ENCODE measurements at regions not wholly inside any gene's neighbourhood (a gene's known extent, or its start where the extent isn't known, plus 50 kb on each side); places are given as distances from the start of the nearest gene placed in this dataset.

GRCh38 chr3:86519819-86520218 lies 471.1 kb downstream of the VGLL3 start:
- Histone ChIP-seq H3K36me3 (ENCODE audit: control insufficient read depth, low read depth, low read length) (no peaks in the 10 kb centered on the region), H3K9me3 (ENCODE audit: control insufficient read depth, low read depth, low read length) (no peaks in the 10 kb centered on the region), H3K27me3 (ENCODE audit: control insufficient read depth, insufficient read depth, low read length) (no peaks in the 10 kb centered on the region), H3K27ac (ENCODE audit: low read length) (no peak overlapping the region), H3K9ac (ENCODE audit: low read length) (no peak overlapping the region), H3K4me1 (ENCODE audit: control insufficient read depth, low read depth, low read length) (no peaks in the 10 kb centered on the region), H3K4me3 (ENCODE audit: low read length) (no peak overlapping the region)

DNA sequence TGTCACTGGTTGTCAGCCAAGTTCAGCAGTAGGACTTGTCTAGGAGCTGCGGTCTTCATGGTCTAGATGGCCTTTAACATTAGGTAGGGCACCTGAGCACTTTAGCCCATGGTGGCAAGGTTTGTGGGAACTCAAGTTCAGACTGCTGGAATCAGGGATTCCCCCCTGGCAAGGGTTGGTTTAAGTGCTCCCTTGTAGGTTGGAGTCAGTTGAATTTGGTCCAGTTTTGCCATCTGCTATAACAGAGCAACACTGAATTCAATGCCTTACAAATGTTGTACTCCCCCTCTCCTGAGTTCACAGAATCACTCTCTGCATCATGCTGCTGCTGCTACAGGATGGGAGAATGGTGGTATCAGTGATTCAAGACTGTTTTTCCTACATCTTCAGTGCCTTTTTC lies 509.3 kb downstream of the VGLL3 start:
- Histone ChIP-seq H3K27me3 (ENCODE audit: control insufficient read depth, insufficient read depth, low read length) (no peaks in the 10 kb centered on the region), H3K4me3 (ENCODE audit: low read length) (no peak overlapping the region), H3K36me3 (ENCODE audit: control insufficient read depth, low read depth, low read length) (no peaks in the 10 kb centered on the region), H3K4me1 (ENCODE audit: control insufficient read depth, low read depth, low read length) (no peaks in the 10 kb centered on the region), H3K27ac (ENCODE audit: low read length) (no peak overlapping the region), H3K9ac (ENCODE audit: low read length) (no peak overlapping the region), H3K9me3 (ENCODE audit: control insufficient read depth, low read depth, low read length) (no peaks in the 10 kb centered on the region)

- Histone ChIP-seq H3K4me3 (ENCODE audit: low read length) (no peak overlapping the region), H3K36me3 (ENCODE audit: control insufficient read depth, low read depth, low read length) (no peaks in the 10 kb centered on the region), H3K27me3 (ENCODE audit: control insufficient read depth, insufficient read depth, low read length) (no peaks in the 10 kb centered on the region), H3K27ac (ENCODE audit: low read length) (no peak overlapping the region), H3K9me3 (ENCODE audit: control insufficient read depth, low read depth, low read length) (no peaks in the 10 kb centered on the region), H3K4me1 (ENCODE audit: control insufficient read depth, low read depth, low read length) (no peaks in the 10 kb centered on the region), H3K9ac (ENCODE audit: low read length) (no peak overlapping the region)
Measured at GRCh38 chr3:86481031-86481430, 509.9 kb downstream of the VGLL3 start.

GRCh38 chr3:86464180-86464579 lies 526.8 kb downstream of the VGLL3 start:
- H3K4me1 ChIP-seq (ENCODE audit: control insufficient read depth, low read depth, low read length): no peaks in the 10 kb centered on the region
- no peaks in the 10 kb centered on the region for H3K36me3 ChIP-seq (ENCODE audit: control insufficient read depth, low read depth, low read length)
- no peak overlapping the region for H3K27ac ChIP-seq (ENCODE audit: low read length)
- H3K27me3 ChIP-seq (ENCODE audit: control insufficient read depth, insufficient read depth, low read length): no peaks in the 10 kb centered on the region
- H3K9me3 ChIP-seq (ENCODE audit: control insufficient read depth, low read depth, low read length): no peaks in the 10 kb centered on the region
- no peak overlapping the region for H3K4me3 ChIP-seq (ENCODE audit: low read length)
- H3K9ac ChIP-seq (ENCODE audit: low read length): no peak overlapping the region

- Histone ChIP-seq H3K27ac (ENCODE audit: low read length) (no peak overlapping the region), H3K4me3 (ENCODE audit: low read length) (no peak overlapping the region), H3K9ac (ENCODE audit: low read length) (no peak overlapping the region), H3K9me3 (ENCODE audit: control insufficient read depth, low read depth, low read length) (no peaks in the 10 kb centered on the region), H3K27me3 (ENCODE audit: control insufficient read depth, insufficient read depth, low read length) (no peaks in the 10 kb centered on the region), H3K36me3 (ENCODE audit: control insufficient read depth, low read depth, low read length) (no peaks in the 10 kb centered on the region), H3K4me1 (ENCODE audit: control insufficient read depth, low read depth, low read length) (no peaks in the 10 kb centered on the region)
Measured at GRCh38 chr3:86451749-86452148, 539.2 kb downstream of the VGLL3 start.

DNA sequence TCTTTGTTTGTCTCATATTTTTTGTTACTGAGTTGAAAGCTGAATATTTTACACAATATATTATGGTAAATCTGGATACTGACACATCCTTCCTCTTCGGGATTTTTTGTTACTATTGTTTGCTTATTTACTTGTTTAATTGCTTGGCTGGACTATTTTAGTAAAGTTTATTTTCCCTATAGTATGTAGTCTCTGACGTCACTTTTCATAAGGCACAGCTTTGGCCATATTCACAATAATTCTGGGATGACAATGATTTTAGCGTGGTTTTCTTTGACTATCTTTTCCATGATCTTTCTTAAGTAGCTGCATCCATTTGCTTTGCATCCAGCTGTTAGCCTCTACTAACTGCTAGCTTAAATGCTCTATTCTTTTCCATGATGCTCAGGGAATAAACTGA lies 552.4 kb downstream of the VGLL3 start:
- H3K4me1 ChIP-seq (ENCODE audit: control insufficient read depth, low read depth, low read length): no peaks in the 10 kb centered on the region
- H3K27me3 ChIP-seq (ENCODE audit: control insufficient read depth, insufficient read depth, low read length): no peaks in the 10 kb centered on the region
- H3K36me3 ChIP-seq (ENCODE audit: control insufficient read depth, low read depth, low read length): no peaks in the 10 kb centered on the region

DNA sequence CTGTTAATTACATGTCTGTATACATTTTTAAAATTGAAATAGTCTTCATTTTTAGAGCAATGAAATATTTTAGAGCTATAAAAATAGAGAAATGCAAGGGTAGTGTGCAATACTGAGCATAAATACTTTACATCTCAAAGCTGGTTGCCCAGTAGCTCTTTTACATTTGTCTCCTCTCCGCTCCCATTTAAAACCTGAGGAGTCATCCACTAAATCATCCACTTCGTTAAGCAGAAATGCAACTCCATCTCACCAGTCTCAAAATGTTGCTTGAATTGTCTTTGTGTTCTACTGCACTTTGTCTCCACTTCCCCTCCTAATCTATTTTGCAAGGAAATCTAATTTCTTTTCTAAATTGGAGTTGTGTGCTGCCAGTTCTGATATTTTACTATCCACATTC lies 563.6 kb downstream of the VGLL3 start:
- Histone ChIP-seq H3K4me3 (ENCODE audit: low read length) (no peak overlapping the region), H3K36me3 (ENCODE audit: control insufficient read depth, low read depth, low read length) (no peaks in the 10 kb centered on the region), H3K9ac (ENCODE audit: low read length) (no peak overlapping the region), H3K9me3 (ENCODE audit: control insufficient read depth, low read depth, low read length) (no peaks in the 10 kb centered on the region), H3K27me3 (ENCODE audit: control insufficient read depth, insufficient read depth, low read length) (no peaks in the 10 kb centered on the region), H3K27ac (ENCODE audit: low read length) (no peak overlapping the region), H3K4me1 (ENCODE audit: control insufficient read depth, low read depth, low read length) (no peaks in the 10 kb centered on the region)

More for the DNA sequence above, 552.4 kb downstream of the VGLL3 start:
- H3K4me3 ChIP-seq (ENCODE audit: low read length): no peak overlapping the region
- H3K27ac ChIP-seq (ENCODE audit: low read length): no peak overlapping the region
- no peaks in the 10 kb centered on the region for H3K9me3 ChIP-seq (ENCODE audit: control insufficient read depth, low read depth, low read length)
- H3K9ac ChIP-seq (ENCODE audit: low read length): no peak overlapping the region

DNA sequence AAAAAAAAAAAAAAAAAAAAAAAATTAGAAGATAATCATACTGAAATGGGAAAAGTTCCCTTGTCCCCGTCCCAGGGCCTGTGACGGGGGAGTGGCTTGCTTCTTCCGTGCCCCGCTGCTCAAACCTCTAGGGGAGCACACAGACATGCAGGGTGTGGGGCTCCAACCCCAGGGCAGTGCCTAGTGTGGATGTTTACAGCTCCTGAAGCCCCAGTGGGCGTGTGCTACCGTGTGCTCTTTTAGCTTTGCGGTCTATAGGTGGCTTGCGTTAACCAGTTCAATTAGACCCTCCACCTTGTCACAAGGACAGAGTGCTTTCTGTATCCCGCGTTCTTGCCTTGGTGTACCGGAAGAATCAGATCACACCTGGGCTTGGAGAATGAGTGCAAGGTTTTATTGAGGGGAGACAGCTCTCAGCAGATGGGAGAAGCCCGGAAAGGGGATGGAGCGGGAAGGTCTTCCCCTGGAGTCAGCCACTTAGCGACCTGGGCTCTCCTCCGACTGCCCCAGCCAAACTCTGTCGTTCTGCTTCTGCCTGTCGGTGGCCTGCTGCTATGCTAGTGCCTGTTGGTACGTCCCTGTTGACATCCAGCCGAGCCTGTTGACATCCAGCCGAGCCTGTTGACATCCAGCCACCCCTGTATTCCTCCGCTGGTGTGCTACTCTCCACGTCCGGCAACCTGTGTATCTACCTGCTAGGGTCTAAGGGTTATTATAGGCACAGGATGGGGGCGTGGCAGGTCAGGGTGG lies 569.8 kb downstream of the VGLL3 start:
- Histone ChIP-seq H3K27ac (ENCODE audit: low read length) (no peak overlapping the region), H3K36me3 (ENCODE audit: control insufficient read depth, low read depth, low read length) (no peaks in the 10 kb centered on the region), H3K9ac (ENCODE audit: low read length) (no peak overlapping the region), H3K27me3 (ENCODE audit: control insufficient read depth, insufficient read depth, low read length) (no peaks in the 10 kb centered on the region), H3K4me1 (ENCODE audit: control insufficient read depth, low read depth, low read length) (no peaks in the 10 kb centered on the region), H3K4me3 (ENCODE audit: low read length) (no peak overlapping the region), H3K9me3 (ENCODE audit: control insufficient read depth, low read depth, low read length) (no peaks in the 10 kb centered on the region)

GRCh38 chr3:86418861-86419260 lies 572.1 kb downstream of the VGLL3 start:
- Histone ChIP-seq H3K4me3 (ENCODE audit: low read length) (no peak overlapping the region), H3K27ac (ENCODE audit: low read length) (no peak overlapping the region), H3K9ac (ENCODE audit: low read length) (no peak overlapping the region), H3K36me3 (ENCODE audit: control insufficient read depth, low read depth, low read length) (no peaks in the 10 kb centered on the region), H3K4me1 (ENCODE audit: control insufficient read depth, low read depth, low read length) (no peaks in the 10 kb centered on the region), H3K9me3 (ENCODE audit: control insufficient read depth, low read depth, low read length) (no peaks in the 10 kb centered on the region), H3K27me3 (ENCODE audit: control insufficient read depth, insufficient read depth, low read length) (no peaks in the 10 kb centered on the region)

DNA sequence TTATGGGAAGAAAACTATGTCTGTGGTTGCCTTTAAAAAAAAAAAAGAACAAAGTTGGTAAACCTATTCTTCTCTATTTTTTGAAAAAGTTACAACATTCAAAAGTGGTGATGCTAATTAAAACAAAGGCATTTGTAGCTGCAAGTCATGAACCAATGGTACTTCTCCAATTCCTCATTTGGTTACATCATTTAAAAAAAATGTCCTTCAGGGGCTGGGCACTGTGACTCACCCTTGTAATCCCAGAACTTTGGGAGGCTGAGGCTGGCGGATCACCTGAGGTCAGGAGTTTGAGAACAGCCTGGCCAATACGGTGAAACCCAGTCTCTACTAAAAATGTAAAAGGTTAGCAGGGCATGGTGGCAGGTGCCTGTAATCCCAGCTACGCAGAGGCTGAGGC lies 574.6 kb downstream of the VGLL3 start:
- Histone ChIP-seq H3K9ac (ENCODE audit: low read length) (no peak overlapping the region), H3K9me3 (ENCODE audit: control insufficient read depth, low read depth, low read length) (no peaks in the 10 kb centered on the region), H3K36me3 (ENCODE audit: control insufficient read depth, low read depth, low read length) (no peaks in the 10 kb centered on the region), H3K4me3 (ENCODE audit: low read length) (no peak overlapping the region), H3K27ac (ENCODE audit: low read length) (no peak overlapping the region), H3K4me1 (ENCODE audit: control insufficient read depth, low read depth, low read length) (peaks cover 1% of the 10 kb centered on the region), H3K27me3 (ENCODE audit: control insufficient read depth, insufficient read depth, low read length) (no peaks in the 10 kb centered on the region)

DNA sequence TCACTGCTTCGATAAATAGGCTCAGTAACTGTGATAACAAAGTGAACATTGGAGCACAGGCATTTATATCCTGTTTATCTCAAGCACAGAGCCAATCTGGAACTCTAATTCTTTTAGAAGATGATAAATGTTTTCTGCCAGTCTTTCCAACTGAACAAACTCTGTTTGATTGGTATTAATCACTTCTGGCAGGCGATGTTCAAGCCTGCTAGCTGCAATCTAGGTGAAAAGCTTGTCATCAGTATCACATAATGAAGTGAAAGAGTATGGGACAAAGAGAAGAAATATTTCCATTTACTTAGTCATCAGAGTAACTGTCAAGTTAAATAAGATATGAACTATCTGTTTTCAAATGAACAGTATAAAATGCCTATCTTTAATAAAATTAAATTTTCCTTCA lies 577.3 kb downstream of the VGLL3 start:
- Histone ChIP-seq H3K4me1 (ENCODE audit: control insufficient read depth, low read depth, low read length) (peaks cover 20% of the 10 kb centered on the region), H3K9ac (ENCODE audit: low read length) (no peak overlapping the region), H3K9me3 (ENCODE audit: control insufficient read depth, low read depth, low read length) (no peaks in the 10 kb centered on the region), H3K4me3 (ENCODE audit: low read length) (no peak overlapping the region), H3K27ac (ENCODE audit: low read length) (no peak overlapping the region), H3K36me3 (ENCODE audit: control insufficient read depth, low read depth, low read length) (no peaks in the 10 kb centered on the region), H3K27me3 (ENCODE audit: control insufficient read depth, insufficient read depth, low read length) (no peaks in the 10 kb centered on the region)

DNA sequence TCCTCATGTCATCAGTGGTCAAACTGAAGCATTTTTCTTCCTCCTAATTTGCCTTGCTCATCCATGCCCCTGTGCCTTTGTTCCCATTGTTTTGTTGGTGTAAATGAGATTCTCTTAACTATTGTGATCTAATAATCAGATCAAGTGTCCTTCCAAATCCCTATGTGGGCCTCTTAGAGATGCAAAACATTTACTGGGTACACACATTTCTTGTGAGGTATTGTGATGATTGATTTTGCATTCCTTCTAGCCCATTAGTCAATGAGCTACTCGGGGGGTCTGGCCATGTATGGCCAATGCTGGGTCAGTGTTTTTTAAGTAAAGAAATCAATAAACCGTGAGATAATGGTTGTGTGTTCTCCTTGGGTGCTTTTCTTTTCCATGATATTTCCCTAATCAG lies 580.4 kb downstream of the VGLL3 start:
- Histone ChIP-seq H3K27ac (ENCODE audit: low read length) (no peak overlapping the region), H3K4me1 (ENCODE audit: control insufficient read depth, low read depth, low read length) (peaks cover 27% of the 10 kb centered on the region), H3K9me3 (ENCODE audit: control insufficient read depth, low read depth, low read length) (no peaks in the 10 kb centered on the region), H3K36me3 (ENCODE audit: control insufficient read depth, low read depth, low read length) (no peaks in the 10 kb centered on the region), H3K27me3 (ENCODE audit: control insufficient read depth, insufficient read depth, low read length) (no peaks in the 10 kb centered on the region), H3K9ac (ENCODE audit: low read length) (no peak overlapping the region), H3K4me3 (ENCODE audit: low read length) (no peak overlapping the region)

All from iPS-18a (cell line).